ENCODE measurements at regions not wholly inside any gene's neighbourhood (a gene's known extent, or its start where the extent isn't known, plus 50 kb on each side); places are given as distances from the start of the nearest gene placed in this dataset.

DNA sequence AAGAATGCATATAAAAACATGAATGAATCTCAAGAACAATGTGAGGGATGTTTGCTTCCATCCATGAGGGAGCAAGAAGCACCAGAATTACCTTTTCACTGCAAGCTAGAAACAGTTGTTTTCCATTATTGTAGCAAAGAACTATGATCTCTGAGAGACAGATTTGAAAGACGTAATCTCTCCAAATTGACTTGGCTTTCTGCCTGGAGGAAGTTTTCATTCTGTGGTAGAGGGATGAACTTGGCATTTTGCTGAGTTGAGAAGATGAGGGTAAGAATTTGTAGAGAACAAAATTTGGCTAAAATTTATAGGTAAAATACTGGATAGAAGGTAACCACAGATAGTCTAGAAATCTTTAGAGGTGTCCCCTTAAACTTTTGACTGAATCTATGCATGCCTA, 496.8 kb downstream of the TDRD3 start:
- TF ChIP-seq, protein P1, sequence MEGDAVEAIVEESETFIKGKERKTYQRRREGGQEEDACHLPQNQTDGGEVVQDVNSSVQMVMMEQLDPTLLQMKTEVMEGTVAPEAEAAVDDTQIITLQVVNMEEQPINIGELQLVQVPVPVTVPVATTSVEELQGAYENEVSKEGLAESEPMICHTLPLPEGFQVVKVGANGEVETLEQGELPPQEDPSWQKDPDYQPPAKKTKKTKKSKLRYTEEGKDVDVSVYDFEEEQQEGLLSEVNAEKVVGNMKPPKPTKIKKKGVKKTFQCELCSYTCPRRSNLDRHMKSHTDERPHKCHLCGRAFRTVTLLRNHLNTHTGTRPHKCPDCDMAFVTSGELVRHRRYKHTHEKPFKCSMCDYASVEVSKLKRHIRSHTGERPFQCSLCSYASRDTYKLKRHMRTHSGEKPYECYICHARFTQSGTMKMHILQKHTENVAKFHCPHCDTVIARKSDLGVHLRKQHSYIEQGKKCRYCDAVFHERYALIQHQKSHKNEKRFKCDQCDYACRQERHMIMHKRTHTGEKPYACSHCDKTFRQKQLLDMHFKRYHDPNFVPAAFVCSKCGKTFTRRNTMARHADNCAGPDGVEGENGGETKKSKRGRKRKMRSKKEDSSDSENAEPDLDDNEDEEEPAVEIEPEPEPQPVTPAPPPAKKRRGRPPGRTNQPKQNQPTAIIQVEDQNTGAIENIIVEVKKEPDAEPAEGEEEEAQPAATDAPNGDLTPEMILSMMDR (IDR thresholded peaks at IDR 0.05) = no peak
- TF ChIP-seq POLR2A (IDR thresholded peaks at IDR 0.05) = no peak

Measured in tibial nerve (tissue), 3 donors.